ENCODE measurements at regions not wholly inside any gene's neighbourhood (a gene's known extent, or its start where the extent isn't known, plus 50 kb on each side); places are given as distances from the start of the nearest gene placed in this dataset.
A peak's percentile ranks its signal among the peaks of the same experiment; 100 is the strongest.
"Not testable (repeated sequence)": the region's sequence is repeated elsewhere in the genome, so short reads cannot be mapped to it uniquely, and the experiment has no call there.

- no peak for DNase-seq
Observed at GRCh38 chr6:165842281-165842936, 179.4 kb upstream of the PDE10A start.

GRCh38 chr6:165841153-165841558 is 178.1 kb upstream of the PDE10A start:
- no peak for DNase-seq

GRCh38 chr6:165837948-165838745 is 175.1 kb upstream of the PDE10A start:
- no peak for DNase-seq

GRCh38 chr6:165836648-165837047 is 173.6 kb upstream of the PDE10A start:
- not testable (repeated sequence) for DNase-seq

- peak; percentile 4 for DNase-seq
Observed at GRCh38 chr6:165835410-165835851, 172.4 kb upstream of the PDE10A start.

- peak; percentile 97 for DNase-seq
Observed at GRCh38 chr6:165834613-165835259, 171.7 kb upstream of the PDE10A start.

- DNase-seq: peak; percentile 20
Observed at GRCh38 chr6:165833355-165833754, 170.3 kb upstream of the PDE10A start.

- DNase-seq: peak; percentile 20
Observed at GRCh38 chr6:165831812-165832510, 168.9 kb upstream of the PDE10A start.

GRCh38 chr6:165830761-165831160 is 167.7 kb upstream of the PDE10A start:
- DNase-seq: no peak

GRCh38 chr6:165829376-165829775 is 166.3 kb upstream of the PDE10A start:
- DNase-seq: no peak

- no peak for DNase-seq
Observed at GRCh38 chr6:165827190-165827518, 164.1 kb upstream of the PDE10A start.

GRCh38 chr6:165826487-165827189 is 163.6 kb upstream of the PDE10A start:
- DNase-seq: no peak

GRCh38 chr6:165825256-165825815 is 162.3 kb upstream of the PDE10A start:
- DNase-seq: no peak

GRCh38 chr6:165823609-165824326 is 160.7 kb upstream of the PDE10A start:
- DNase-seq: no peak

GRCh38 chr6:165822501-165822900 is 159.5 kb upstream of the PDE10A start:
- DNase-seq: no peak

GRCh38 chr6:165821754-165822153 is 158.7 kb upstream of the PDE10A start:
- DNase-seq: peak; percentile 49

GRCh38 chr6:165820934-165821333 is 157.9 kb upstream of the PDE10A start:
- DNase-seq: peak; percentile 42

- DNase-seq: peak; percentile 27
Observed at GRCh38 chr6:165820407-165820806, 157.4 kb upstream of the PDE10A start.

- DNase-seq: no peak
Observed at GRCh38 chr6:165819394-165819793, 156.4 kb upstream of the PDE10A start.

- DNase-seq: no peak
Observed at GRCh38 chr6:165818200-165818599, 155.2 kb upstream of the PDE10A start.

GRCh38 chr6:165817771-165818170 is 154.7 kb upstream of the PDE10A start:
- DNase-seq: no peak

GRCh38 chr6:165817148-165817547 is 154.1 kb upstream of the PDE10A start:
- no peak for DNase-seq

All from DMS53 (cell line).